ENCODE measurements at regions not wholly inside any gene's neighbourhood (a gene's known extent, or its start where the extent isn't known, plus 50 kb on each side); places are given as distances from the start of the nearest gene placed in this dataset.

DNA sequence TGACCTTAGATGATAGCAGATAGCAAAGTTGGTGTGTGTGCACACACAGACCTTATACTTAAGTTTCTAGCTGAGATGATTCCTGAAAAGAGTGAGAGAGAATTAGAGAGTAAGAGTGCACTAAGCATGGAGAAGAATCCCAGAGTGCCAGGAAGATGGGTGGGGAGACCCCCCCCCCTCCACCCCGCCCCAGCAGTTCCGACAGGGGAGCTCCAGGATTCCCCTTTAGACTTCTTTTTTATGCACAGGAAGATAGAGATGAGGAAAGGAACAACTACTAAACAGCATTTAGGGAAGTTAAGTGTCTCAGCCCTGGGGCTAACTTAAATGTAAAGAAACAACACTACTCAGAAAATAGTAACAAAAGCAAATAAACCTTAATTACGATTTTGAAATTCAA, 878.0 kb upstream of the GOT2 start:
- TF ChIP-seq, protein P1, sequence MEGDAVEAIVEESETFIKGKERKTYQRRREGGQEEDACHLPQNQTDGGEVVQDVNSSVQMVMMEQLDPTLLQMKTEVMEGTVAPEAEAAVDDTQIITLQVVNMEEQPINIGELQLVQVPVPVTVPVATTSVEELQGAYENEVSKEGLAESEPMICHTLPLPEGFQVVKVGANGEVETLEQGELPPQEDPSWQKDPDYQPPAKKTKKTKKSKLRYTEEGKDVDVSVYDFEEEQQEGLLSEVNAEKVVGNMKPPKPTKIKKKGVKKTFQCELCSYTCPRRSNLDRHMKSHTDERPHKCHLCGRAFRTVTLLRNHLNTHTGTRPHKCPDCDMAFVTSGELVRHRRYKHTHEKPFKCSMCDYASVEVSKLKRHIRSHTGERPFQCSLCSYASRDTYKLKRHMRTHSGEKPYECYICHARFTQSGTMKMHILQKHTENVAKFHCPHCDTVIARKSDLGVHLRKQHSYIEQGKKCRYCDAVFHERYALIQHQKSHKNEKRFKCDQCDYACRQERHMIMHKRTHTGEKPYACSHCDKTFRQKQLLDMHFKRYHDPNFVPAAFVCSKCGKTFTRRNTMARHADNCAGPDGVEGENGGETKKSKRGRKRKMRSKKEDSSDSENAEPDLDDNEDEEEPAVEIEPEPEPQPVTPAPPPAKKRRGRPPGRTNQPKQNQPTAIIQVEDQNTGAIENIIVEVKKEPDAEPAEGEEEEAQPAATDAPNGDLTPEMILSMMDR (IDR thresholded peaks at IDR 0.05; ENCODE audit: insufficient read depth, low read length), result no peak
- no peak for DNase-seq (ENCODE audit: low read depth)
- H3K4me3 ChIP-seq (ENCODE audit: low read depth, low read length), result no peak overlapping the region

DNA sequence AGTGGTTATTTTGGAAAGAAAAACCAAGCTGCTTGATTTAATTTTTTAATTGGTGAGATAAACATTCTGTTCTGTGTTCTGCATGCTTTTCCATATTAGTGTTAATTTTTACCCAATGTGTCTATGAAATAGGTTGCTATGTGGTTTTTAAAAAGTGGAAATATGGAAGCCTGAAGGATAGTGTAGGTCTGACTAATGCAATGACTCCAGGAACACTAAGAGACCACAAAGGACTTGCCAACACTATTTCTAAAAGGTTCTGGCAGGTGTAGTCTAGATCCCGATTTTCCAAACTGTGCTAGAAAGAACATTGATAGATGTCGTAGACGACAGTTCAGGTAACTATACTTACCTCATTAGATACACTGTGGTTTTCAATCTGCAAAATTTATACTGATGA, 877.4 kb upstream of the GOT2 start:
- TF ChIP-seq, protein P1 (IDR thresholded peaks at IDR 0.05; ENCODE audit: insufficient read depth, low read length), result no peak
- H3K4me3 ChIP-seq (ENCODE audit: low read depth, low read length), result no peak overlapping the region
- no peak for DNase-seq (ENCODE audit: low read depth)

DNA sequence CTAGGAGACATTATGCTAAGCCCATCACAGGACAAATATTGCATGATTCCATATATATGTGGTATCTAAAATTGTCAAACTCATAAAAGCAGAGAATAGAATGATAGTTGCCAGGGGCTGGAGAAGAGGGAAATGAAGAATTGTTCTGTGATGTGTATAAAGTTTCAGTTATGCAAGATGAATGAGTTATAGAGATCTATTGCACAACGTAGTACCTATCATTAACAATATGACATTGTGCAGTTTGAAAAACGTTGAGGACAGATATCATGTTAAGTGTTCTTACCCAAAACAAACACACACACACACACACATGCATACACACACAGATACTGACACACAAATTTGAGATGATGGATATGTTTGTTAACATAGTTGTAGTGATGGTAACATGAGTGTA, 871.6 kb upstream of the GOT2 start:
- H3K4me3 ChIP-seq (ENCODE audit: low read depth, low read length), result no peak overlapping the region
- TF ChIP-seq, protein P1 (IDR thresholded peaks at IDR 0.05; ENCODE audit: insufficient read depth, low read length), result no peak
- no peak for DNase-seq (ENCODE audit: low read depth)

DNA sequence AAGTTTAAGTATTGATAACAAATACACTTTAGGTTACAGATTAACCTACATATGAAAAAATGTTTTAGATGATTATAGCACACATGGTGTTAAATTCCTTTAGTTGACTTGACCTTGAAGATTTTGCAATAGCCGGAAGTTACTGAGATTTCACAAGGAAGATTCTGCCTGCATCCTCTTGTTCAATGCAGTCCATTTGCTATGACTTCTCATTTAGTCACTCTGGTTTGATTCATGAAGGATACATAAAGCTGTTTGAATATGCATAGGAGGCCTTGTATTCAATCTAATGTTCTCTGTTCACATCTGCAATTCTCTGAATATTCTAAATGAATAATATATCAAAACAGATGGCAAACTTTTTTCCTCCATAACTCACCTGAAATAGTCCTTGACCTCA, 870.2 kb upstream of the GOT2 start:
- TF ChIP-seq, protein P1 (IDR thresholded peaks at IDR 0.05; ENCODE audit: insufficient read depth, low read length), result no peak
- no peak overlapping the region for H3K4me3 ChIP-seq (ENCODE audit: low read depth, low read length)
- DNase-seq (ENCODE audit: low read depth), result no peak

DNA sequence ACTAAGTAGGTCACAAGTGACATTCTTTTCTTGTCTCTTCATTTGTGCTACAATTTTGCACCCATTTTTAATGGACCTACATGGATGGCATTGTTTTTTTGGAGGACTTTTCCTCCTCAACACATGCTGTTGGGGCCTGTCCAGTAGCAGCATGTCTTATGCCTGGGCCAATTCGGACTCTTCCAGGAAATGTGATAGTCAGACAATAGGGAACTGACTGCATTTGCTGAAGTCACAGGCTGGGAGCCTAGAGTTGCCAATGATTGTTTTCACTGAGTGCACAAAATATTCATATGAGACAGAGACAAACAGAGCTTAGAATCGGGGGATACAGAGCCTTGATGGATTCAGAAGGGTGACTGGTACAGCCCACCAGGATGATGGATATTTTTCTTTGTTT, 867.3 kb upstream of the GOT2 start:
- DNase-seq (ENCODE audit: low read depth), result no peak
- TF ChIP-seq, protein P1 (IDR thresholded peaks at IDR 0.05; ENCODE audit: insufficient read depth, low read length), result no peak
- H3K4me3 ChIP-seq (ENCODE audit: low read depth, low read length), result no peak overlapping the region

DNA sequence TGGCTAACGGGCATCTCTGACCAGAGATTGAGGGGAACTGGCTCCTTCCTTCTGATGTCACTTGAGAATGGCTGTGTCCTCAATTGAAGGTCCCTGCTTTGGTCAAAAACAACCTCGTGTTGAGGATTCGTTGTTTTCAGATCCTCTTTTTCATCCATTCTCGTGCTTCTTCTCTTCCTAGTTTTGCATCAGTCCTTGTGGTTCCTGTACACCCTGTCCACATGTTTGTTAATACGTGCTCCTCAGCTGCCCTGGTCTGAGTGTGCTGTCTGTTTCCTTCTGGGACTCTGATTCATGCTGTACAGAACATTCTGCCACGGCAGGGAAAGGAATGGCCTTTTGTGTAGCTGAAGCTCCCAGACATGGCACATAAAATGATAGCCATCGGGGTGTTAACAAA, 863.2 kb upstream of the GOT2 start:
- no peak for DNase-seq (ENCODE audit: low read depth)
- H3K4me3 ChIP-seq (ENCODE audit: low read depth, low read length), result no peak overlapping the region
- TF ChIP-seq, protein P1 (IDR thresholded peaks at IDR 0.05; ENCODE audit: insufficient read depth, low read length), result no peak

DNA sequence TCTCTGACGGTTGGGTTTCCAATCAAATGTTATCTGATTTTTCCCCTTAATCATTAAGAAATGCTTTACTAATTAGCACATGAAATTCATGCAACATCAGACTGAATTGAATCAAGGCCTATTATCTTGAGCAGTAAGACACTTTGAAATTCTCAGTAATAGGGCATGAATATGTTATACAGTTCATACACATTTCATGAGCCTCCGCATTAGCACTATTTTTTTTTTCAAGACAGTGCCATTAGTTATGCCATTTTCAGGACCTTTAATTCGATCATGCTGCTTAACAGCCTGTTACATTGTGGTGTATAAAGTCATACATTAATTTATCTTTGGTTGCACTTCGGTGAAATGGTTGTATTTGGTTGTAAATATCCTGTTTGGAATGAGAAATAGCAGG, 862.6 kb upstream of the GOT2 start:
- TF ChIP-seq, protein P1 (IDR thresholded peaks at IDR 0.05; ENCODE audit: insufficient read depth, low read length), result no peak
- DNase-seq (ENCODE audit: low read depth), result no peak
- H3K4me3 ChIP-seq (ENCODE audit: low read depth, low read length), result no peak overlapping the region
